Smooth muscle cell of the brain vasculature (primary cell): ENCODE measurements at regions not wholly inside any gene's neighbourhood (a gene's known extent, or its start where the extent isn't known, plus 50 kb on each side); places are given as distances from the start of the nearest gene placed in this dataset.
"Not testable (repeated sequence)": the region's sequence is repeated elsewhere in the genome, so short reads cannot be mapped to it uniquely, and the experiment has no call there.

ENCODE experiments used
- DNase-seq: peaks from one replicate; pipeline ENCODE4 v3.0.0-alpha.2; 2012; ENCODE audit warnings: low read depth, low spot score

DNA sequence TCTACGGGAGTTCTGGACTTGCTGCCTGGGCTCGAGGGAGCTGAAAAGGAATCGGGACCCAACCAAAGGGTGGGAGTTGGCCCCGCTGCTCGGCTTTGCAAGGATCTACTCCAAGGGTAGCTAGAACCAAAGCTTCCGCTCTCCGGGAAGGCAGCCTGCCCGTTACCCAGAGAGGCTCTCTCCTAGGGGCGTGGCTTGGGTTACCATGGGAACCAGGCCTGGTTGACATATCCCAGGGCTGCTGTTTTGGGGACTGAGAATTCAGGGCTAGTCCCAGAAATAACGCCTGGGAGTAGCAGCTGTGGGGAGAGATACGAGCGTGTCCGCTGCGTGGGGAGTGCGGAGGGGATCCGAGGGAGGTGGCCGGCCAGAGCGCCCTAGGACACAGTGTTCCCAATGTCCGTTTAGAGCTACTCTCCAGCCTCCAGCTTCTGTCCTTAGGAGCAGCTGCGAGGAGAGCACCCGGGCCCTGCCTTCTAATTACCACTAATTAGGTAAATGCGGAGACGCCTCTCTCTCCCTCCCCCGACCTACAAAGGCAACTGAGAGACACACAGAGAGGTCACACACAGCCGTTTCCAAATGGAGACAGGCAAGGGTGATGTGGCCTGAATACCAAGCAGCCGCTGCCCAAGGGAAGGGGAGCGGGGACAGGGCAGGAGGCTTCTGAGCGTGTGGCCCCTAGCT lies 141.6 kb upstream of the CADM1 start:
- no peak for DNase-seq

DNA sequence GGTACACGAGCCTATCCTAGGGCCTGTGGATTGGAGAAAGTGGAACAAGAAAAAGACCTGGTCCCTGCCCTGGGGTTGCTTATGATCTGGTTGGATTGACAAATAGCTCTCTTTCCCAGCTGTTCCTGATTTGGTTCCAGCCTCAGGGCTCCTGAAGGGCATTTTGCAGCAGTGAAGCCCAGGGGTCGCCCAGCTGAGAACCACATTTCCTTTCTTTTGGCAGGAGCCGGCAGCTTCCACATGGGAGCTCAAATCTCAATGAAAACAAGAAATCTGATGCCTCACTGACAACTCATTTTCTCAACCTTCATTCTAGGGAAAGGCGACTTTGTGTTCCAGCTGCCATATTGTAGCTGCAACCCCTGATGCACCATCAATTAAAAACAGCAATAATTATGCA lies 140.6 kb upstream of the CADM1 start:
- DNase-seq: peak; percentile 10

- no peak for DNase-seq
These were observed 139.5 kb upstream of the CADM1 start for GRCh38 chr11:115643549-115644270.

DNA sequence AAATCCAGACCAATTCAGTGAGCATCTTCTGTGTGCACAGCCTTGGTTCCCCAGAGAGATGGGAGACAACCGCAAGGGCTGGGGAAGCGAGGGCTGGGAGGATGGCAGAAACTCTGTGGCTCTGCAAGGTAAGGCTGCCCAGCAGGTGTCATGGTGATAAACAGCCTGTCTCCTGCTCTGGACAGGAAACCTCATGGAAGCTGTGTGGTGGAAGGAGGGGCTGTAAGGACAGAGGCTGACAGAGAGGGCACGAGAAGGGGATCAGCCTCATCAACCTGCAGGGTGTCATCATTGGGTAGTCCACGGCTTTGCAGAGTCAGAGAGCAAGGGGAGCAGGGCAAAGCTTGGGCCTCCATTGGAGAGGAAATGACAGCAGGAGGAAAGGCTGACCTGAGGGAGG lies 138.4 kb upstream of the CADM1 start:
- DNase-seq: no peak

GRCh38 chr11:115637599-115638241 lies 133.5 kb upstream of the CADM1 start:
- DNase-seq: no peak

GRCh38 chr11:115636753-115637527 lies 132.7 kb upstream of the CADM1 start:
- DNase-seq: no peak

DNA sequence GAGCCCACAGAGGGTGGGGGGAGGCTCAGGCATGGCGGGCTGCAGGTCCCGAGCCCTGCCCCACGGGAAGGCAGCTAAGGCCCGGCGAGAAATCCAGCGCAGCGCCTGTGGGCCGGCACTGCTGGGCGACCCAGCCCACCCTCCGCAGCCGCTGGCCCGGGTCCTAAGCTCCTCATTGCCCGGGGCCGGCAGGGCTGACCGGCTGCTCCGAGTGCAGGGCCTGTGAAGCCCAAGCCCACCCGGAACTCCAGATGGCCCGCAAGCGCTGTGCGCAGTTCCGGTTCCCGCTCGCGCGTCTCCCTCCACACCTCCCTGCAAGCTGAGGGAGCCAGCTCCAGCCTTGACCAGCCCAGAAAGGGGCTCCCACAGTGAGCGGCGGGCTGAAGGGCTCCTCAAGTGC lies 129.8 kb upstream of the CADM1 start:
- not testable (repeated sequence) for DNase-seq

DNA sequence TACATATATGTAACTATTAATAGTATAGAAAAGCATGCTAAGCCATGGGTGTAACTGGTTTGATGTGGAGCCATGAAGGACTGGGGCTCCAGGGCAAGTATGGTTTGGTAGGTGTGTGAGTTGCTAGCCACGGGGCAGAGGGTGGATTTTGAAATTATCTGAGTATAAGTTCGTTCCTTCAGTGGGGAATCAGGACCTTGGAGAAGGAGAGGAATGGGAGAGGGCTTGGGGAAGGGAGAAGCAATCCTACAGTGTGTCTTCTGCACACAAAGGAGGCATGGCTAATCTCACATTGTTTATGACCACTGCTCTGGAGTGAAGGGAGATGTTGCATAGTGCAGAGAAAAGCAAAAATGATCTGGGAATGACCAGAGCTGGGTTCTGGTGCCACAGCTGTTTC lies 127.8 kb upstream of the CADM1 start:
- DNase-seq: no peak

DNA sequence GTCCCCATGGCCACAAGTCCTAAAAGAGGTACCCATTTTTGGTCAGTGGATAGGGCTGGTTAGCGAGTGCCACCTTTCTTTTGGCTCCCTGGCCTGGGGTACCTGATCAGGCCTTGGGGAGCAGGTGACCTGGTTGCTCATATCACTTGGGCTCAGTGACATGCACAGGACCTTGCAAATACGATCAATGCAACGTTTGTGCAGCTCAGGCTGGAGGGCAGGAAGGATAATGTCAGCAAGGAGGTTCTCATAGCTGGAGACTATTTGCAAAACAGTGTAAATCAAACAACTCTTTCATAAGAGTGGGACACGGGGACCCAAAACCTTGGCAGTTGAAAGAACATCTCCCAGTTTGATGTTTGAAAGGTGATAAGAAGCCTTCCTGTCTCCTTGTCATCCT lies 127.4 kb upstream of the CADM1 start:
- DNase-seq: no peak

- no peak for DNase-seq
These were observed 126.0 kb upstream of the CADM1 start for GRCh38 chr11:115630214-115630613.

- DNase-seq: no peak
These were observed 125.3 kb upstream of the CADM1 start for GRCh38 chr11:115629456-115630015.

DNA sequence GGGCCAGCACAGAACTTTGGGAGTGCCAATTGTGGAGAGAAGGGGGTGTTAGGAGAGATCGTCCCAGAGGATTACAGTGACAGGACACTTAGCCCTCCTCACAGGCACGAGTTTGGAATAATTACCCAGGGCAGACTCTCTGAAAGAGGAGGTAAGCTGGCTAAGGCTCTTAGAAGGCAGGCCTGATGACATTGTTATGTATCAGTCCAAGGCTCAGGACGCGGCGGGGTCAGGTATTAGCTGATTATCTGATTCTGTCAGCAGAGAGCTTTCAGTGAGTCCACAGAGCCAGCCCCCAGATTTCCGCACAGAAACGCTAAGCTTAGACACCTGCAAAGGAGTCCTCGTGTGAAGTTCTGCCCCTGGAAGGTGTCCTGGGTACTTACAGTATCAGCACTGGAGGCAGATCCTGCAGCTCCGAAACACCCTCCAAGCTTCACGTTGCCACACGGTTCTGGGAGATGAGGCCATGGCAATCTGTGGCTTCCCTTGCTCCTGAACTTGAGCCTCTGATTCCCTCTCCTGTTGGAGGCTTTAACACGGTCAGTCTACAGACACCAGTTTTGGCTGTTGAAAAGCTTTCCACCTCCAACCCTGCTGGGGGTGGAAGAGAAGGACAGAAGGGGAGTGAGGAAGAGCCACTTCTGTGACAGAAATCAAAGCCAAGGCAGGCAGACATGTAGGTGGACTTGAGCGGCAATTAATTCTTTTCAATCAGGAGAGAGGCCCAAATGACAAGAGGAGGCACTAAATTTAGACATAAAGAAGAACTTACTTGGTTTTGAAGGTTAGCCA lies 123.6 kb upstream of the CADM1 start:
- DNase-seq: no peak

- no peak for DNase-seq
These were observed 122.9 kb upstream of the CADM1 start for GRCh38 chr11:115627071-115627470.

GRCh38 chr11:115626414-115626813 lies 122.2 kb upstream of the CADM1 start:
- no peak for DNase-seq

- no peak for DNase-seq
These were observed 121.3 kb upstream of the CADM1 start for GRCh38 chr11:115625502-115625901.

- DNase-seq: no peak
These were observed 119.8 kb upstream of the CADM1 start for GRCh38 chr11:115624065-115624464.

DNA sequence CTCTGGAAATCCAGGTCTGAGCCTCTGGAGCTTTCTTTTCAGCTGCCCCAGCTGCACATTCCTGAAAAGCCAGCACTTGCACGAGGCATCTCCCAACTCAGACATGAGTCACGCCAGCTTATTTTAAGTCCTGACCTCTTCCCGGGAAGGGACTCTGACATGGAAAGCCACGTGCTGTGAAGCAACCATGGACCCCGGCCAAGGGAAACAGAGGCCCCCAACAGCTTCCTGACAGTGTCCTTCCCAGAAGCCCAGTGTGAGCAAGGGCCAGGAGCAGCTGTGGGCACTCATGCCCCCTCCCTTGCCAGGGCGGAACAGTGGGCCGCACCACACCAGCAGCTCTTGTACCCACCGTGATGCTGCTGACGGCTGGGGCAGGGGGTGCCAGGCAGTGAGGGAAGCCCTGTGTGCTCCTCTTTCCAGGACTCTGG lies 118.8 kb upstream of the CADM1 start:
- DNase-seq: peak; percentile 93

DNA sequence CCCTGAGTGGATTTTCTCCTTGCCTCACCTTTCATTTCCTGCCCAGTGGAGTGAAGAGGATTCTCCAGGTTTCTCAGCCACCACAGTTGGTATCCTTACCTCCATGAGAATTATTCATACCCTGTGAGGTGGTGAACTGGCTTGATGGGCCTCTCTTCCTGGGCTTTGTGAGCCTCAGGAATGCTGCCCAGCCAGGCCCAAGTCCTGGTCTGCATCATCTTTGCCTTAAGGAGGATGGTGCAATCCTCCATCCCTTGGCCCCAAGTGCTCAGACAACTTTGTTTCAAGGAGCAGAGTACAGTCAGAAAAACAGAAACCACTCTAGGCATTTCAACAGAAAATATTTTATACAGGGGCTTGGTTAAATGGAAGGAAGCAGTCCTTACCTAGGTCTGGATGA lies 114.2 kb upstream of the CADM1 start:
- DNase-seq: no peak

DNA sequence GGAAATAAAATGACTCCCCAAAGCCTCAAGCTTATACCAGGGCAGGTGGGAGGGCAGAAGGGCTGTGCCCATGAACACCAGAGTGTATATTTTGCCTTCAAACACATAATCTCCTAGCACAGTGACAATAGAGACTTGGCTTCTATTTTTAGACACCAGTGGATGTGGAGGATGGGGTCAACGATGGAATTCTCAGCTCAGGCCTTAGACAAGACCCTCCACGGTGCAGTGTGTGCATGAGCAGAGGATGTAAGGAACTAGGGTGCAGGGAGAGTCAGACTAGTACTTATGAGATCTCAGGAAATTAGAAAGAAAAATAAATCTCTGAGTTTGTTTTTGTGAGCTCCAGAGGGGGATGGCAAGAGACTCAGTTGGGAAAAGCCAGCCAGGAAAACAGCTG lies 113.6 kb upstream of the CADM1 start:
- no peak for DNase-seq

DNA sequence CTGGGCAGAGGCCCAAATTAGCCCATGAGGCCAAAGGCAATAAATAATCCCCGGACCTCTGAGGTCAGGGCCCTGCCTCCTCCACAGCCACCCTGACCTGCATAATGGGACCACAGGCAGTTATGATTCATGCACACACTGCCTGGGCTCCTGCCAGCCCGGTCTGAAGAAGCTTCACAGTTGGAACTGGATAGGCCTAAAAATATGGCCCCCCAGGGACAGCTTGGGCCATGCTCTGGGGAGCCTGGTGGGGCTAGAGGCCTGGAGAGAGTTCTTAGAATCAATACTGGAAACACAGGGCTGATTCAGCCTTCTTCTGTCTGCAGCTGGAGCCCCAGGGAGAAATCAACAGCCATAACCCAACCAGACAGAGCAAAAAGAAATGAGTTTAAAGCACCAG lies 112.8 kb upstream of the CADM1 start:
- DNase-seq: peak; percentile 47
